Fibroblast of villous mesenchyme (primary cell): ENCODE measurements at regions not wholly inside any gene's neighbourhood (a gene's known extent, or its start where the extent isn't known, plus 50 kb on each side); places are given as distances from the start of the nearest gene placed in this dataset.

Source experiments
- DNase-seq: peaks from one replicate; pipeline ENCODE4 v3.0.0-alpha.2; 2010; ENCODE audit warnings: low read depth
- H3K4me3 ChIP-seq: 2 replicates; pipeline ENCODE4 v1.5.1; 2011; ENCODE audit warnings: low read depth, mild to moderate bottlenecking, low read length
- CTCF ChIP-seq: IDR thresholded peaks from 2 replicates; pipeline ENCODE4 v1.5.1; 2012; ENCODE audit warnings: low read depth, mild to moderate bottlenecking, low read length; ENCODE audit not compliant: insufficient read depth

- no peak for DNase-seq
- H3K4me3 ChIP-seq = no peak overlapping the region
- no peak for TF ChIP-seq CTCF
These were observed 66.8 kb upstream of the UBE2E1 start for GRCh38 chr3:23738944-23739343.

DNA sequence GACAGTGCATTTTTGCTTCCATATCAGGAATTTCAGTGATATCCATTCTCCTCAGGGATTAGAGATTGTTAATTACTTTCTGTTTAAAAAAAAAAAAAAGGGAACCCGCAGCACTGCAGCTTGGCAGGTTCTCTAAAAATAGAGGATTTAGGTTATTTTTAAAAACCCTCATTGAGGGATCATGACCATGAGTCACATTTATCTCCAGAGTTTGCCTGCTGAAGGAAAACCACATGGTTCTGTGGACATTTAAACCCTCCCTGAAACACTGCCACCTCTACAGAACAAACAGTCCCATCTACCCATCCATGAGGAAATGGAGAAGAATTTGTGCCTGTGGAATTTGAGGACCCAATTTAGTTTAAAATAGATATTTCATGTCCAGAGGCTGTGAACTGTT lies 66.2 kb upstream of the UBE2E1 start:
- H3K4me3 ChIP-seq = no peak overlapping the region
- DNase-seq = peak; percentile 79
- no peak for TF ChIP-seq CTCF

GRCh38 chr3:23740517-23740965 lies 65.2 kb upstream of the UBE2E1 start:
- no peak for TF ChIP-seq CTCF
- no peak overlapping the region for H3K4me3 ChIP-seq
- DNase-seq = no peak

DNA sequence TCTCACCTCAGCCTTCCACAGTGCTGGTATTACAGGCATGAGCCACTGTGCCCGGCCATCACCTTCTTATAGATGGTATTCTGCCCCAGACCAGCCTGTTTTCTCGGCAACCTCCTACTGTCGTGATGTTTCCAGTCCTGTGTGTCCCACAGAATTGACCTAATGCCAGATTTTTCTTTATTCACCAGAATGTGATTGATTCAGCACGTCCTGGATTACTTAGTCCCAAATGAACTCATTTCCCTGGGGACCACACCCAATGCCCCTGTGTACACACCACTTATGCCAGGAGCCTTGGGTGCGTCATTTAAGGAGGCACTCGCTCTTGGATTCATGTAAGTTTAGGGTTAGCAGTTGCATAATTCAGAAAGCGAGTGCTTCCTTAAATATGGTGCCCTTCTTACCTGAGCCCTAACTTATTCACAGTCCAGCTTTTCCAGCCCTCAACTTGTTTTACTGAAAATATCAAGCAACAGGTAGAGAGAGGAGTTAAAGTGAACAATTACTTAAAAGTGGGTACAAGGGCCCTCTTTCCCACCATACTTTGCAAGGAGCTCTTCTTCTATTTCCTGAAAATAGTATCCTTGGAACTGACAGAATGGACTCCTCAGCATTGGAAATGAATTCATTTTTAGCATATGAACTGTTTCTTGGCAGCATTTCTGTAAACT lies 64.6 kb upstream of the UBE2E1 start:
- TF ChIP-seq CTCF = no peak
- no peak overlapping the region for H3K4me3 ChIP-seq
- no peak for DNase-seq

DNA sequence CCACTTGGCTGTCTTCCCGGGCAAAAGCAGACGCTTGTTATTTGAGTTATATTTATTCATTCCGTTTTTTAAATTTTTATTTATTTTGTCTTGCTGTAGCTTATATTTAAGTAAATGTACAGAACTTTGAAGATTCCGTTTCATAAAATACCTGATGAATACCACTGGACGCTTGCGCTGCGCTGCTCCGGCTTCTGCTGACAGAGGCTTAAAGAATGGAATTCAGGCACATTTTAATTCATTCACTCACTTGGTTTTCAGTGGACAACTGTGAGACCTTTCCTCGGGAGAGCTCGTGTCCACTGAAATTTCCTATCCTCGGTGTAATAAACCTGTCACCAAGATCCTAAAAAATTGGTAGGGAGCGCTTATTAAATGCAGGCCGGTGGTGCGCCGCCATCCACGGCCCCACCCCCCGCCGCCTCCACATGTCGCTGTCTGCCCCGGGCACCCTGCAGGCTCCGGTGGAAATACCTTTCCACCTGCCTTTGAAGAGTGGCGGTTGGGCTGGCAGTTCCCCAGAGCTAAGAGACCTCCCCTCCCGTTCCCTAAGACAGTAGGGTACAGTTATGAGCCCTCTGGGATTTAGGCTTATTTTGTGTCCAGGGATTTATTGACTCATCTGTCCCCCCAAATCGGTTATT lies 62.5 kb upstream of the UBE2E1 start:
- TF ChIP-seq CTCF = no peak
- DNase-seq = no peak
- H3K4me3 ChIP-seq = no peak overlapping the region

- no peak overlapping the region for H3K4me3 ChIP-seq
- TF ChIP-seq CTCF = no peak
- no peak for DNase-seq
These were observed 59.3 kb upstream of the UBE2E1 start for GRCh38 chr3:23746441-23746840.

DNA sequence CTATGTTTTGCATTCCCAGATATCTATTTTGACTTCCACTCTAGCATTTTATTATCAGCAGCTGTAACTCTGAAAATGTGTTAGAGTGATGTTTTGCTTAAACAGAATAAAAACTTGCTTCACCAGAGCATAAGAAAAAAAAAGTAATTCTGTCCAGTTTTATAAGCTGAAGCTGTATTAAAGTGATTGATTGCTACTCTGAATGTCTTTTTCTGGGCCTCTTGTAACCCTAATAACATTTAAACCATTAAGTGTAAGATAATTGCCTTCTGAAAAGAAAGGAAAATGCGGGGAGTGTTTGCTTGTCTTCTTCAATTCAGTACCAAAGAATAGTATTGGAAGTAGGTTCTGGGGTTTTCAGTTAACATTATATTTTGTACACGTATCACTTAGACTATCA lies 57.9 kb upstream of the UBE2E1 start:
- H3K4me3 ChIP-seq = no peak overlapping the region
- peak; percentile 66 for DNase-seq
- TF ChIP-seq CTCF = no peak
